AG08396 (cell line): ENCODE measurements at regions not wholly inside any gene's neighbourhood (a gene's known extent, or its start where the extent isn't known, plus 50 kb on each side); places are given as distances from the start of the nearest gene placed in this dataset.

Experiments
- DNase-seq: peaks from one replicate; pipeline ENCODE4 v3.0.0; 2012; ENCODE audit warnings: low spot score, mixed read lengths

- DNase-seq: no peak
Measured at GRCh38 chr1:112219267-112219666, 176.7 kb upstream of the CTTNBP2NL start.

DNA sequence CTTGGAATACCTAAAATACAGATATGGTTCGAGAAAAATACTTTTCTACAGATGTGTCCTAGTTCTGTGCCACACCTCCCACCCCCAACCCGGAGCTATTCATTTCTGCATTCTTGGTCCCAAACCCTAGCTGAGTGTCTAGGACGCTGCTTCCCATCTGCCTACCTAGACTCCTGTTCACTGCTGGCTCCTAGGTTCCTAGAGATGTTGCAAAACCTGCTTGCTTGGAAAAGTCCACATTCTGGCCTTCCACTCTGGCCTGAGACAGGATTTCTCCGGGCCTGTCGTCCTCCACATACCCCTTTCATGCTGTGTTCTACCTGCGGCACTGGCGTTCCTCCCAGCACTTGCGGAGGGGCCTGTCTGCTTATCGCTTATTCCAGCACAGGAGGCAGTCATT, 165.8 kb upstream of the CTTNBP2NL start:
- DNase-seq: no peak

DNA sequence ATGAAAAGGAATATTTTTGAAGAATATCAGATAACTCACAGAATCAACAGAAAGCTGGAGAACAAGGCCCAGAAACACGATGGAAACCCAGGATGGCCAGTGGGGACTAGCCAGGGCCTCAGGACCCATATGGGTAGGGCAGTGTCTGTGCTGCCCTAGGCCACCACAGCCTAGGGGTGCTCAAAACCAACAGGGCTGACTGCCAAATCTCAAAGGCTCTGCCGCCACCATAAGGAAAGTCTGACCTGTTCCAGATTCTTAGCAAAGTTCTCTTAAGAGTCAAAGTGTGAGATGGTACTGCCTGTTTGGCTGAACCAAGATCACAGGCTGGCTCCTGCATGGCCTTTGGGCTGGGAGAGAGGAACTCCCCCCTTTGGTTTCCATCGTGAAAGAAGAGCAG, 164.7 kb upstream of the CTTNBP2NL start:
- DNase-seq: no peak

DNA sequence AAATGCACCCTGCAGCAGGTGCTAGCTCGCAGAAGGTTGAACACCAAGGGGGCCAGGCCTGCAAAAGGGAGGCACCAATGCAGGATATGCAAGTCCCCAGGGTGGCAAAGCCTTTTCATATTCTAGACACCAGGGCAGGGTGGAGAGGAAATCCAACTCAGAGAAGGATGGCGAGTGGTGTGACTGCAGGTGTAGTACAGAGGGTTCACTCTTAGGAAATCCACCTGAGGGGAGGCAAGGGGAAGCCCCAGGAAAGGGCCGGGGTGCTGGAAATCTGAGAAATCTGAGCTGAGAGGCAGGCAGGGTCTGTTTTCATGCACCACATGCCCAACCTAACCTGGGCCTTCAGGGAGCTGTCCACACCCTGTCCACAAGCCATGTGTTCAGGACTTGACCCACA, 163.2 kb upstream of the CTTNBP2NL start:
- DNase-seq: no peak

- no peak for DNase-seq
Measured at GRCh38 chr1:112234710-112235109, 161.3 kb upstream of the CTTNBP2NL start.

GRCh38 chr1:112237983-112238545, 157.9 kb upstream of the CTTNBP2NL start:
- no peak for DNase-seq

DNA sequence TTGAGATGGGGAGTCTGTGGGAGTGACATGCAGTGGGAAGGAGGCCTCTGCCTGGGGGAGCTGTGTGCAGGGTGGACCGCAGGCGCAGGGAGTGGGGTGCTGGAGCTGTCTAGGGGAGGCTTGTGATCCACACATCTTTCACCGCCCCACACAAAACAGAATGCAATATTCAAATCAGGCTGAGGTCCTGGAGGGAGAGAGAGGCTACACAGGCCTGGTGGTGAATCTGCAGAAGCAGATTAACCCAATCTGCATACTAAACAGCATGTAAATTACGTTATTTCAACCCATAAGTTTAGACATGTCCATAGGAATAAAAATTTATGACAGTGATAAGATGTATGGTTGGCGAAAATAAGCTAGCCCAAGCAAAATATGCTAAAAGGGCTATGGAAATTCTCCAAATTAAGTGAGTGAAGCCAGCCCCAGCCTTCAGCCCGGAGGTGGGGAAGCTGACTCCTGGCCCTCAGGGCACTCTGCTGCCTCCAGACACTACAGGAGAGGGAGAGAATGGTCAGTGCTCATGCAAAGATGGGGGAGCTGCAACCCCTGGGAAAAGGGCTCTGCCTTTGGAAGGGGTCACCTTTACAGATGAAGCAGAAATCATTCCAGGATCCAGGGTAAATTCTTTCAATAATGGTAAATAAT, 156.2 kb upstream of the CTTNBP2NL start:
- DNase-seq: no peak

- no peak for DNase-seq
Measured at GRCh38 chr1:112242470-112242869, 153.5 kb upstream of the CTTNBP2NL start.

DNA sequence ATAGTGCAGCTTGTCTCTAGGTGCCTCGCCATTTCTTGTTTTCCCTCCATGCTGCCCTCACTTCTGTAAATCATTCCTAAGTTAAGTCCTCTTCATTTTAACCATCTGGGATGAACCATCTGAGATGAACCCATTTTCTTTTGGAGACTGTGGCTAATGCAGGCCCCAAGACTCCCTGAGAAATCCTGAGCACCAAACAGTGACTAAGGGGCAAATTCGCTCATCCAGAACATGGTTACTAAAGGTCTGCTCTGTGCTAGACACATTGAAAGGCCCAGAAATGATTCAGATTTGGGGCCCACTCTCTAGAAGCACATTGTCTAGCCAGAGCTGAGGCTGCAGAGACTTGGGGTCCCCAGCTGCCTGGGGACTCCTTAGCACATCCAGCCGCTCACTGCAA, 151.9 kb upstream of the CTTNBP2NL start:
- no peak for DNase-seq

- DNase-seq: no peak
Measured at GRCh38 chr1:112245114-112245513, 150.9 kb upstream of the CTTNBP2NL start.

- DNase-seq: no peak
Measured at GRCh38 chr1:112247036-112247597, 148.9 kb upstream of the CTTNBP2NL start.

DNA sequence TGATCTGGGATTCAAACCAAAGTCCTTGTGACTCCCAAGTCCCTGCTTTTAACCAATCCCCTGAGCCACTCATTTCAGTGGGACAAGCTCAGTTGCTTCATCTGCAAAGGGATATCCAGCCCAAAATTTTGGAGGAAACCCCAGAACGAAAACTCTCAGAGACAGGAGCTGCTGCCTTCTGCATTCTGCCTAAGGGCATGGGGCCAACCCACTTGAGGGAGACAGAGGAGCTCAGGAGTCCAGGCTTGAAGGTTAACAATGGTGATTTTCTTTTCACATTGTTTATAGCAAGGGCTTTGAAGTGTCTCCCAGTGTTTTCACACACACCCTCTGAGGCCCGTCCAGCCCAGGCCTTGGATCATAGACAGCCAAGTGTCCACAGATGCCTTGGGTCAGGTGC, 148.1 kb upstream of the CTTNBP2NL start:
- no peak for DNase-seq

GRCh38 chr1:112250892-112251291, 145.1 kb upstream of the CTTNBP2NL start:
- no peak for DNase-seq

GRCh38 chr1:112251766-112252506, 144.1 kb upstream of the CTTNBP2NL start:
- peak; percentile 49 for DNase-seq

DNA sequence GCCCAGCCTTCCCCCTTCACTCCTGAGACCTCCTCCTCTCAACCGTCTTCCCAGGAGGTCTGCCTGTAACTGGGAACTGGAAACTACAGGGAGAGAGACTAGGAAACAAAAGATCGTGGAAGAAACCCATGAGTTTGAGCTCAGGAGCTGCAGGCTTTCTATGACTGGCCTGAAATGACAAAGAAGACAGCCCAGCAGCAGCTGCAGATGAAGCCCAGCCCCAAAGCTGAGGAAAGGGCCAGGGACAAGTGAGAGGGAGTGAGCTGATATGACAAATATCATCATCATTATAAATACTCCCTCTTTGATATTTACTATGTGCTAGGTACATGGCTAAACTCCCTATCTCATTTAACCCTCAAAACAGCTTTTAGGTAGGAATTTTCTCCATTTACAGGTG, 142.6 kb upstream of the CTTNBP2NL start:
- no peak for DNase-seq

DNA sequence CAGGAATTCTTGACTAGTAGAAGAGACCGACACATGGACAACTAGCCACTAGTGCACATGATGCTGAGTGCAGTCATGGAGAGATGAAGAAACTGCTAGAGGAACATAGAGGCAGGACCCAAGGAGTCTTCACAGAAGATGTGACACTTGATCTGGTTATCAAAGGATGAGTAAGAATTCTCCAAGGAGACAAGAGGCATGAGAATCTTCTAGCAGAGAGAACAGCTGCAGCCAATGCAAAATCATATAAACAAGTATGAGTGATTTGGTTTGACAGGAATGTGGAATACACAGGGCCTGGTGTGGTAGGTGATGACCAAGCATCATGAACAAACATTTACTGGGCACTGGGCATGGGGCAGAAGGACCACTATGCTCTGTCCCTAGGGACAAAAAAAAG, 140.9 kb upstream of the CTTNBP2NL start:
- DNase-seq: peak; percentile 9

DNA sequence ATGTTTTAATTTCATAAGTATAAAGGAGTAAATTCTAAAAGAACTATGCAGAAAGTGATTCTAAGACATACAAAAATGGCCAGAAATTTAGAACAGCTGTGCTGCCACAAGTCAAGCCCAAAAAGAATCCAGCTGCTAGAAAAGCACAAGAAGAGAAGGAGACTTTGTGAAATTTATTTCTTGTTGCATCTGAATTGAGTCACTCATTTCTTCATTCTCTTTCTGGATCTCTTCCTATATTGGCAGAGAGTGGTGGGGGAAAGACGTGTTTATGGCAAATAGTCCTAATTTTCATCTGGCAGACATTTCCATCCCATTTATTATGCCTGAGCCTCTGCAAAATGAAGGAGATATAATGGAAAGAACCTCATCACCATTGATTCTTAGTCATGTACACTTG, 139.6 kb upstream of the CTTNBP2NL start:
- DNase-seq: no peak

DNA sequence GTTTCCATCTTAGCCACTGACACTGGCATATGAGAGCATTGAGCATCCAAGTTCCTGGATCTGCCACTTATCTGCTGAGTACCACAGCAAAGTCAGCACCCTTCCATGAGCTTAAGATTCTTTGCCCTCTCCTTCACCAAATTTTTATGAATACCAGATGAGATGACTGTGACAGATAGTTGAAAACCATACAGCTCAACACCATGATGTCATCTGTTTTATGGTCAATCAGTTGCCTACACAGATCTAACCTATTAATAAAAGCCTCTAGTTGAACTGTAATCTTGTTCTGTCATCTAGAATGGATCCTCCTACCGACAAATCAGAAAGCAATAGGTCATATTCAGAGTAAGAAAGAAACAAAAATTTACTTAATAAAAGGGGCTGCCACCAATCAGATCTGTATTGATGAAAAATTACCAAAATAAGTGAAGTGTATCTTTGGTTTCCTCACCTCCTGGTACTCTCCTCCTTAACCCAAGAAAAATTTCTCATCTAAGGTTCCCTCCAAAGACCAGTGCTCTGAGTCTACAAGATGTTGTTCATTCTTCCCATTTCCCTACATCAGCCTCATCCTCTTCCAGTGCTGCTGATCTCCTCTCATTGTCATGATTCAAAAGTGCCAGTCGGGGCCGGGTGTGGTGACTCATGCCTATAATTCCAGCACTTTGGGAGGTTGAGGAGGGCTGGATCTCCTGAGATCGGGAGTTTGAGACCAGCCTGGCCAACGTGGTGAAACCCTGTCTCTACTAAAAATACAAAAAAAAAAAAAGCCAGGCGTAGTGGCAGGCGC, 138.8 kb upstream of the CTTNBP2NL start:
- DNase-seq: no peak

GRCh38 chr1:112260699-112261098, 135.3 kb upstream of the CTTNBP2NL start:
- no peak for DNase-seq

DNA sequence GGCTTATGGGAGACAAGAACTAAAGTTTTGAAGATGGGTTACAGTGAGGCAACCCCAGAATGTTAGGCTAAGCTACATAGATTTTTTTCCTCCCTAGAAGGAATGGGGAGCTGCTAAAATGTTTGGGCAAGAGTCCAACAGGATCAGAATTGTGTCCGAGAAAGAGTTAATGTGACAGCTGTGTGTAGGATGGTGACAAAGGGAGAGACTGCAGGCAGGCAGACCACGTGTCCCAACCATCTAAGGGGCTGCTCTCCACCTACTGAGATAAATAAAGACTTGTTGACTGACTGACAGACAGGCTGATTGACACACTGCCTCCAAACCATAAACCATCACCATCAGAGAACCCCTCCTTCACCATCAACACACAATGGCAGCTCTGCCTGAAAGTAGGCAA, 133.7 kb upstream of the CTTNBP2NL start:
- no peak for DNase-seq

DNA sequence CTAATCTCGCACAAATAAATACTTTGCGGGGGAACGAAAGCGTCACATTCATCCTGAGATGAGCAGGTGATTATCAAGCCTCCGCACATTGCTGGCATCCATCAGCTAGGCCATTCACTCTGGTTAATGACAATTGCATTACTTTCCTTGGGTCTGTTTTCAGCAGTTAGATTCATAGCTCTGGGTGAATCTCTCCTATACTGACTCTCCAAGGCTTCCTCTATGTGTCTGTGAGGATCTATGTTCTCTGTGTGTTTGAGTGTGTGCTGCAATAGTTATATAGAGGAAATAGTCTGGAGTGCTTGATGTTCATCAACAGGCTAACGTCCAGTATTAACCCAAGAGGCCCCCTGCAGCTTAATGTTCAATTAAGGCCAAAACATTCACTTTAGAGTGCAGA, 133.0 kb upstream of the CTTNBP2NL start:
- no peak for DNase-seq

DNA sequence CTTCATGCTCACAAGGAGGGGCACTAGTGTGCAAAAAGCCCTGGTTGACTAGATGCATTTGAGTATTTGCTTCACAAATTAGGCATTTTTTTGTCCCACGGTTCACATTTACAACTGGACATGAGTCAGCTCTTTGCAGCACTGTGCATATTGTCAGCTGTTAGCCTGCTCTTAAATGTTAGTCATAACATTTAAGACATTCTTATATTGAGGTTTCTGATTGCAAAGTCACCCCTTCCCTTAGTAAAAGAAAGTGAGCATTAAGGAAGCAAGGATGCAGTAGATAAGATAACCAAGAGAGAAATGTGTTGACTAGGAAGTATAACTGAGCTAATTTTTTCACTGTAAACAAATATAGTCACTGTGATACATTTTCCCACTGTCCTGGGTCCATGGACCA, 132.6 kb upstream of the CTTNBP2NL start:
- DNase-seq: peak; percentile 23
